ENCODE measurements at regions not wholly inside any gene's neighbourhood (a gene's known extent, or its start where the extent isn't known, plus 50 kb on each side); places are given as distances from the start of the nearest gene placed in this dataset.

- TF ChIP-seq CTCF (IDR thresholded peaks at IDR 0.05) (no peak), POLR2AphosphoS5 (IDR thresholded peaks at IDR 0.05) (no peak), EP300 (IDR thresholded peaks at IDR 0.05) (no peak), POLR2A (IDR thresholded peaks at IDR 0.05; ENCODE audit: low read depth) (no peak)
Measured at GRCh38 chr6:3619201-3619600, 132.3 kb downstream of the PXDC1 start.

All from esophagus muscularis mucosa (tissue), 4 donors.